IPS-18c (cell line): ENCODE measurements at regions not wholly inside any gene's neighbourhood (a gene's known extent, or its start where the extent isn't known, plus 50 kb on each side); places are given as distances from the start of the nearest gene placed in this dataset.

Experiments used
- H3K4me3 ChIP-seq: 2 replicates; pipeline ENCODE4 v1.7.0; 2013; ENCODE audit warnings: low read depth, mild to moderate bottlenecking, low read length, moderate library complexity; ENCODE audit not compliant: insufficient read depth
- H3K9me3 ChIP-seq: one replicate; pipeline ENCODE4 v1.6.1; 2013; ENCODE audit warnings: mild to moderate bottlenecking, low read length, moderate library complexity; ENCODE audit not compliant: control insufficient read depth, insufficient read depth

GRCh38 chr1:55477953-55478352, 262.8 kb upstream of the USP24 start:
- Histone ChIP-seq H3K9me3 (no peaks in the 10 kb centered on the region), H3K4me3 (no peak overlapping the region)

- H3K4me3 ChIP-seq: no peak overlapping the region
- no peaks in the 10 kb centered on the region for H3K9me3 ChIP-seq
Measured at GRCh38 chr1:55476445-55477015, 261.4 kb upstream of the USP24 start.

GRCh38 chr1:55474168-55474786, 259.1 kb upstream of the USP24 start:
- H3K4me3 ChIP-seq: no peak overlapping the region
- no peaks in the 10 kb centered on the region for H3K9me3 ChIP-seq

- H3K4me3 ChIP-seq: no peak overlapping the region
Measured at GRCh38 chr1:55473661-55474060, 258.5 kb upstream of the USP24 start.

GRCh38 chr1:55472784-55473183, 257.6 kb upstream of the USP24 start:
- Histone ChIP-seq H3K9me3 (no peaks in the 10 kb centered on the region), H3K4me3 (no peak overlapping the region)

More at GRCh38 chr1:55473661-55474060, 258.5 kb upstream of the USP24 start:
- no peaks in the 10 kb centered on the region for H3K9me3 ChIP-seq

GRCh38 chr1:55472115-55472514, 257.0 kb upstream of the USP24 start:
- H3K9me3 ChIP-seq: no peaks in the 10 kb centered on the region
- H3K4me3 ChIP-seq: no peak overlapping the region

GRCh38 chr1:55468142-55468795, 253.1 kb upstream of the USP24 start:
- H3K9me3 ChIP-seq: no peaks in the 10 kb centered on the region
- no peak overlapping the region for H3K4me3 ChIP-seq

GRCh38 chr1:55466921-55467320, 251.8 kb upstream of the USP24 start:
- H3K9me3 ChIP-seq: no peaks in the 10 kb centered on the region

GRCh38 chr1:55466373-55466772, 251.2 kb upstream of the USP24 start:
- Histone ChIP-seq H3K4me3 (no peak overlapping the region), H3K9me3 (no peaks in the 10 kb centered on the region)

More at GRCh38 chr1:55466921-55467320, 251.8 kb upstream of the USP24 start:
- no peak overlapping the region for H3K4me3 ChIP-seq

GRCh38 chr1:55464550-55464949, 249.4 kb upstream of the USP24 start:
- H3K4me3 ChIP-seq: no peak overlapping the region
- H3K9me3 ChIP-seq: no peaks in the 10 kb centered on the region

- Histone ChIP-seq H3K9me3 (no peaks in the 10 kb centered on the region), H3K4me3 (no peak overlapping the region)
Measured at GRCh38 chr1:55463814-55464475, 248.8 kb upstream of the USP24 start.

- Histone ChIP-seq H3K9me3 (no peaks in the 10 kb centered on the region), H3K4me3 (no peak overlapping the region)
Measured at GRCh38 chr1:55457874-55458273, 242.7 kb upstream of the USP24 start.

- no peaks in the 10 kb centered on the region for H3K9me3 ChIP-seq
- no peak overlapping the region for H3K4me3 ChIP-seq
Measured at GRCh38 chr1:55456971-55457370, 241.8 kb upstream of the USP24 start.

GRCh38 chr1:55448261-55448660, 233.1 kb upstream of the USP24 start:
- no peaks in the 10 kb centered on the region for H3K9me3 ChIP-seq
- H3K4me3 ChIP-seq: no peak overlapping the region

- H3K9me3 ChIP-seq: no peaks in the 10 kb centered on the region
Measured at GRCh38 chr1:55447488-55447887, 232.3 kb upstream of the USP24 start.

GRCh38 chr1:55446351-55446750, 231.2 kb upstream of the USP24 start:
- Histone ChIP-seq H3K9me3 (no peaks in the 10 kb centered on the region), H3K4me3 (no peak overlapping the region)

More at GRCh38 chr1:55447488-55447887, 232.3 kb upstream of the USP24 start:
- no peak overlapping the region for H3K4me3 ChIP-seq

- H3K9me3 ChIP-seq: no peaks in the 10 kb centered on the region
- no peak overlapping the region for H3K4me3 ChIP-seq
Measured at GRCh38 chr1:55445416-55445815, 230.3 kb upstream of the USP24 start.

- no peak overlapping the region for H3K4me3 ChIP-seq
Measured at GRCh38 chr1:55444667-55445066, 229.5 kb upstream of the USP24 start.

More at GRCh38 chr1:55444667-55445066, 229.5 kb upstream of the USP24 start:
- no peaks in the 10 kb centered on the region for H3K9me3 ChIP-seq
